Duodenal mucosa (tissue), 2 donors: ENCODE measurements at regions not wholly inside any gene's neighbourhood (a gene's known extent, or its start where the extent isn't known, plus 50 kb on each side); places are given as distances from the start of the nearest gene placed in this dataset.

ENCODE experiments used
- H3K27ac ChIP-seq: one replicate; pipeline ENCODE4 v1.7.0; 2013; ENCODE audit warnings: low read depth, low read length
- H3K27me3 ChIP-seq, 2 donors: one replicate each; pipeline ENCODE4 v1.7.0; 2013; ENCODE audit warnings: low read length in 2 of 2, control low read depth in 1 of 2; ENCODE audit not compliant: insufficient read depth in 2 of 2, control insufficient read depth in 1 of 2
- H3K36me3 ChIP-seq, 2 donors: one replicate each; pipeline ENCODE4 v1.7.0; 2013; ENCODE audit warnings: low read length in 2 of 2, control low read depth in 1 of 2; ENCODE audit not compliant: insufficient read depth in 2 of 2, control insufficient read depth in 1 of 2
- H3K4me1 ChIP-seq, 2 donors: one replicate each; pipeline ENCODE4 v1.7.0; 2013; ENCODE audit warnings: low read length in 2 of 2, control low read depth in 1 of 2; ENCODE audit not compliant: insufficient read depth in 2 of 2, control insufficient read depth in 1 of 2
- H3K4me3 ChIP-seq, 2 donors: one replicate each; pipeline ENCODE4 v1.7.0; 2013; ENCODE audit warnings: low read length in 2 of 2, low read depth in 1 of 2
- H3K9ac ChIP-seq, 2 donors: one replicate each; pipeline ENCODE4 v1.7.0; 2013; ENCODE audit warnings: low read length in 2 of 2, low read depth in 1 of 2
- H3K9me3 ChIP-seq, 2 donors: one replicate each; pipeline ENCODE4 v1.7.0; 2013; ENCODE audit warnings: low read length in 2 of 2, control low read depth in 1 of 2; ENCODE audit not compliant: control insufficient read depth in 1 of 2

GRCh38 chr2:117199511-117199910 lies 615.0 kb upstream of the DDX18 start:
- no peaks in the 10 kb centered on the region for H3K36me3 ChIP-seq

GRCh38 chr2:117212562-117212961 lies 601.9 kb upstream of the DDX18 start:
- H3K9ac ChIP-seq: no peak overlapping the region
- H3K9me3 ChIP-seq: no peaks in the 10 kb centered on the region
- no peak overlapping the region for H3K27ac ChIP-seq
- H3K36me3 ChIP-seq: no peaks in the 10 kb centered on the region
- H3K4me3 ChIP-seq: no peak overlapping the region
- H3K27me3 ChIP-seq: no peaks in the 10 kb centered on the region
- H3K4me1 ChIP-seq: no peaks in the 10 kb centered on the region

More at GRCh38 chr2:117199511-117199910, 615.0 kb upstream of the DDX18 start:
- no peaks in the 10 kb centered on the region for H3K27me3 ChIP-seq
- no peak overlapping the region for H3K27ac ChIP-seq
- no peaks in the 10 kb centered on the region for H3K9me3 ChIP-seq
- H3K9ac ChIP-seq: no peak overlapping the region
- H3K4me1 ChIP-seq: no peaks in the 10 kb centered on the region
- no peak overlapping the region for H3K4me3 ChIP-seq

- H3K27me3 ChIP-seq: no peaks in the 10 kb centered on the region
- H3K4me3 ChIP-seq: no peak overlapping the region
- no peak overlapping the region for H3K27ac ChIP-seq
- H3K9me3 ChIP-seq: no peaks in the 10 kb centered on the region
- no peak overlapping the region for H3K9ac ChIP-seq
- H3K36me3 ChIP-seq: no peaks in the 10 kb centered on the region
- no peaks in the 10 kb centered on the region for H3K4me1 ChIP-seq
Observed at GRCh38 chr2:117217145-117217544, 597.3 kb upstream of the DDX18 start.

- no peak overlapping the region for H3K4me3 ChIP-seq
- H3K4me1 ChIP-seq: no peaks in the 10 kb centered on the region
- no peaks in the 10 kb centered on the region for H3K36me3 ChIP-seq
- no peak overlapping the region for H3K27ac ChIP-seq
- H3K9me3 ChIP-seq: no peaks in the 10 kb centered on the region
- H3K9ac ChIP-seq: no peak overlapping the region
- no peaks in the 10 kb centered on the region for H3K27me3 ChIP-seq
Observed at GRCh38 chr2:117222809-117223208, 591.7 kb upstream of the DDX18 start.

GRCh38 chr2:117232305-117232704 lies 582.2 kb upstream of the DDX18 start:
- Histone ChIP-seq H3K4me3 (no peak overlapping the region), H3K27ac (no peak overlapping the region), H3K27me3 (no peaks in the 10 kb centered on the region), H3K9me3 (peaks cover 0 to 4% of the 10 kb centered on the region in 2 donors), H3K4me1 (no peaks in the 10 kb centered on the region), H3K36me3 (no peaks in the 10 kb centered on the region), H3K9ac (no peak overlapping the region)

- Histone ChIP-seq H3K4me3 (no peak overlapping the region), H3K27me3 (no peaks in the 10 kb centered on the region), H3K4me1 (no peaks in the 10 kb centered on the region), H3K36me3 (no peaks in the 10 kb centered on the region), H3K27ac (no peak overlapping the region), H3K9me3 (no peaks in the 10 kb centered on the region), H3K9ac (no peak overlapping the region)
Observed at GRCh38 chr2:117257362-117257761, 557.1 kb upstream of the DDX18 start.

GRCh38 chr2:117269574-117269973 lies 544.9 kb upstream of the DDX18 start:
- no peak overlapping the region for H3K4me3 ChIP-seq
- H3K36me3 ChIP-seq: no peaks in the 10 kb centered on the region
- no peaks in the 10 kb centered on the region for H3K9me3 ChIP-seq
- peaks cover 0 to 3% of the 10 kb centered on the region in 2 donors for H3K4me1 ChIP-seq
- no peaks in the 10 kb centered on the region for H3K27me3 ChIP-seq
- H3K27ac ChIP-seq: no peak overlapping the region
- no peak overlapping the region for H3K9ac ChIP-seq

- no peaks in the 10 kb centered on the region for H3K9me3 ChIP-seq
- no peak overlapping the region for H3K4me3 ChIP-seq
- H3K4me1 ChIP-seq: peaks cover 0 to 3% of the 10 kb centered on the region in 2 donors
- H3K36me3 ChIP-seq: no peaks in the 10 kb centered on the region
- H3K27ac ChIP-seq: no peak overlapping the region
- H3K27me3 ChIP-seq: no peaks in the 10 kb centered on the region
- no peak overlapping the region for H3K9ac ChIP-seq
Observed at GRCh38 chr2:117271631-117272030, 542.9 kb upstream of the DDX18 start.

GRCh38 chr2:117273009-117273671 lies 541.4 kb upstream of the DDX18 start:
- no peak overlapping the region for H3K4me3 ChIP-seq
- H3K27me3 ChIP-seq: no peaks in the 10 kb centered on the region
- H3K9me3 ChIP-seq: no peaks in the 10 kb centered on the region
- H3K27ac ChIP-seq: no peak overlapping the region
- H3K9ac ChIP-seq: no peak overlapping the region
- no peaks in the 10 kb centered on the region for H3K36me3 ChIP-seq
- peaks cover 0 to 3% of the 10 kb centered on the region in 2 donors for H3K4me1 ChIP-seq

- H3K4me3 ChIP-seq: no peak overlapping the region
- no peaks in the 10 kb centered on the region for H3K36me3 ChIP-seq
- H3K27me3 ChIP-seq: no peaks in the 10 kb centered on the region
- no peaks in the 10 kb centered on the region for H3K9me3 ChIP-seq
- H3K27ac ChIP-seq: no peak overlapping the region
- H3K9ac ChIP-seq: no peak overlapping the region
- no peaks in the 10 kb centered on the region for H3K4me1 ChIP-seq
Observed at GRCh38 chr2:117293012-117293411, 521.5 kb upstream of the DDX18 start.

- Histone ChIP-seq H3K27me3 (no peaks in the 10 kb centered on the region), H3K9ac (no peak overlapping the region), H3K4me1 (no peaks in the 10 kb centered on the region), H3K36me3 (no peaks in the 10 kb centered on the region), H3K9me3 (no peaks in the 10 kb centered on the region), H3K4me3 (no peak overlapping the region), H3K27ac (no peak overlapping the region)
Observed at GRCh38 chr2:117299451-117299850, 515.0 kb upstream of the DDX18 start.
